Liver (tissue), 3 donors: ENCODE measurements at regions not wholly inside any gene's neighbourhood (a gene's known extent, or its start where the extent isn't known, plus 50 kb on each side); places are given as distances from the start of the nearest gene placed in this dataset.

Experiments used
- ATF3 ChIP-seq: IDR thresholded peaks from 2 replicates; pipeline ENCODE4 v1.6.1; 2016; ENCODE audit warnings: antibody characterized with exemption
- GABPA ChIP-seq, 2 donors: IDR thresholded peaks in 1 of 2; conservative IDR thresholded peaks in 1 of 2; 2 replicates each; pipeline ENCODE4 v1.6.1; 2016; ENCODE audit warnings: antibody characterized with exemption in 2 of 2, mild to moderate bottlenecking in 1 of 2, moderate library complexity in 1 of 2
- REST ChIP-seq: IDR thresholded peaks from 2 replicates; pipeline ENCODE4 v1.6.1; 2016; ENCODE audit warnings: antibody characterized with exemption, mild to moderate bottlenecking
- SP1 ChIP-seq: IDR thresholded peaks from 2 replicates; pipeline ENCODE4 v1.6.1; 2018; ENCODE audit warnings: antibody characterized with exemption, mild to moderate bottlenecking
- TAF1 ChIP-seq: conservative IDR thresholded peaks from 2 replicates; pipeline ENCODE4 v1.6.1; 2016; ENCODE audit warnings: antibody characterized with exemption, mild to moderate bottlenecking
- TF ChIP-seq, protein P1 (sequence below): fragments of 150-350 bp; IDR thresholded peaks from 2 replicates; pipeline ENCODE4 v1.5.1; 2017; ENCODE audit warnings: improper control_type of control experiment, low read depth, low read length; ENCODE audit not compliant: missing input control
- donor health status: healthy.
- donor health status: healthy.

GRCh38 chr15:39014682-39015081, 450.1 kb upstream of the RASGRP1 start:
- no peak for TF ChIP-seq REST
- TF ChIP-seq, protein P1, sequence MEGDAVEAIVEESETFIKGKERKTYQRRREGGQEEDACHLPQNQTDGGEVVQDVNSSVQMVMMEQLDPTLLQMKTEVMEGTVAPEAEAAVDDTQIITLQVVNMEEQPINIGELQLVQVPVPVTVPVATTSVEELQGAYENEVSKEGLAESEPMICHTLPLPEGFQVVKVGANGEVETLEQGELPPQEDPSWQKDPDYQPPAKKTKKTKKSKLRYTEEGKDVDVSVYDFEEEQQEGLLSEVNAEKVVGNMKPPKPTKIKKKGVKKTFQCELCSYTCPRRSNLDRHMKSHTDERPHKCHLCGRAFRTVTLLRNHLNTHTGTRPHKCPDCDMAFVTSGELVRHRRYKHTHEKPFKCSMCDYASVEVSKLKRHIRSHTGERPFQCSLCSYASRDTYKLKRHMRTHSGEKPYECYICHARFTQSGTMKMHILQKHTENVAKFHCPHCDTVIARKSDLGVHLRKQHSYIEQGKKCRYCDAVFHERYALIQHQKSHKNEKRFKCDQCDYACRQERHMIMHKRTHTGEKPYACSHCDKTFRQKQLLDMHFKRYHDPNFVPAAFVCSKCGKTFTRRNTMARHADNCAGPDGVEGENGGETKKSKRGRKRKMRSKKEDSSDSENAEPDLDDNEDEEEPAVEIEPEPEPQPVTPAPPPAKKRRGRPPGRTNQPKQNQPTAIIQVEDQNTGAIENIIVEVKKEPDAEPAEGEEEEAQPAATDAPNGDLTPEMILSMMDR: no peak
- TF ChIP-seq GABPA (IDR thresholded peaks at IDR 0.05 in 1 of 2, conservative IDR thresholded peaks at IDR 0.05 in 1 of 2): no peak
- no peak for TF ChIP-seq ATF3
- no peak for TF ChIP-seq SP1
- no peak for TF ChIP-seq TAF1
